Upper lobe of left lung (tissue), 4 donors: ENCODE measurements at regions not wholly inside any gene's neighbourhood (a gene's known extent, or its start where the extent isn't known, plus 50 kb on each side); places are given as distances from the start of the nearest gene placed in this dataset.

Source experiments
- POLR2A ChIP-seq, 4 donors: fragments of 450-650 bp; IDR thresholded peaks; one replicate each; pipeline ENCODE4 v1.5.1; 2016 to 2017; ENCODE audit warnings: antibody characterized with exemption in 4 of 4, mild to moderate bottlenecking in 2 of 4
- TF ChIP-seq, protein P1 (sequence below), 6 experiments: fragments of 450-650 bp in 4 of 6; fragments of 200-600 bp in 2 of 6; sonication (generic) in 2 of 6; IDR thresholded peaks; one replicate each; pipeline ENCODE4 v1.5.1; 2016 to 2019; ENCODE audit warnings: antibody characterized with exemption in 6 of 6

DNA sequence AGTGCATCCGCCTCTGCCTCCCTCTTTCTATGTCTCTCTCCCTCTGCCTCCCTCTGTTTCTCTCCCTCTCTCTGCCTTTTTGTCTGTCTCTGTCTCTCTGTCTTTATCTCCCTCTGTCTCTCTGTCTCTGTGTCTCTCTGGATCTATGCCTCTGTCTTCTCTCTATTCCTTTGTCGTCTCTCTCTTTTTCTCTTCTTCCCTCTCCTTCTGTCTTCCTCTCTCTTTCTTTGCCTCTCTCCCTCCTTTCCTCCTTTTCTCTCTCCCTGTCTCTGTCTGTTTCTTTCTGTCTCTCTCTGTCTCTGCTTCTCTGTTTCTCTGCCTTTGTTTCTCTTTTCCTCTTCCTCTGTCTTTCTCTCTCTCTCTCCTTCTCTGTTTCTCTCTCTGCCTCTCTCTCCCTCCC is 678.8 kb upstream of the NRP1 start:
- TF ChIP-seq, protein P1, sequence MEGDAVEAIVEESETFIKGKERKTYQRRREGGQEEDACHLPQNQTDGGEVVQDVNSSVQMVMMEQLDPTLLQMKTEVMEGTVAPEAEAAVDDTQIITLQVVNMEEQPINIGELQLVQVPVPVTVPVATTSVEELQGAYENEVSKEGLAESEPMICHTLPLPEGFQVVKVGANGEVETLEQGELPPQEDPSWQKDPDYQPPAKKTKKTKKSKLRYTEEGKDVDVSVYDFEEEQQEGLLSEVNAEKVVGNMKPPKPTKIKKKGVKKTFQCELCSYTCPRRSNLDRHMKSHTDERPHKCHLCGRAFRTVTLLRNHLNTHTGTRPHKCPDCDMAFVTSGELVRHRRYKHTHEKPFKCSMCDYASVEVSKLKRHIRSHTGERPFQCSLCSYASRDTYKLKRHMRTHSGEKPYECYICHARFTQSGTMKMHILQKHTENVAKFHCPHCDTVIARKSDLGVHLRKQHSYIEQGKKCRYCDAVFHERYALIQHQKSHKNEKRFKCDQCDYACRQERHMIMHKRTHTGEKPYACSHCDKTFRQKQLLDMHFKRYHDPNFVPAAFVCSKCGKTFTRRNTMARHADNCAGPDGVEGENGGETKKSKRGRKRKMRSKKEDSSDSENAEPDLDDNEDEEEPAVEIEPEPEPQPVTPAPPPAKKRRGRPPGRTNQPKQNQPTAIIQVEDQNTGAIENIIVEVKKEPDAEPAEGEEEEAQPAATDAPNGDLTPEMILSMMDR (IDR thresholded peaks at IDR 0.05), result no peak
- no peak for TF ChIP-seq POLR2A (IDR thresholded peaks at IDR 0.05)
